ENCODE measurements at regions not wholly inside any gene's neighbourhood (a gene's known extent, or its start where the extent isn't known, plus 50 kb on each side); places are given as distances from the start of the nearest gene placed in this dataset.

DNA sequence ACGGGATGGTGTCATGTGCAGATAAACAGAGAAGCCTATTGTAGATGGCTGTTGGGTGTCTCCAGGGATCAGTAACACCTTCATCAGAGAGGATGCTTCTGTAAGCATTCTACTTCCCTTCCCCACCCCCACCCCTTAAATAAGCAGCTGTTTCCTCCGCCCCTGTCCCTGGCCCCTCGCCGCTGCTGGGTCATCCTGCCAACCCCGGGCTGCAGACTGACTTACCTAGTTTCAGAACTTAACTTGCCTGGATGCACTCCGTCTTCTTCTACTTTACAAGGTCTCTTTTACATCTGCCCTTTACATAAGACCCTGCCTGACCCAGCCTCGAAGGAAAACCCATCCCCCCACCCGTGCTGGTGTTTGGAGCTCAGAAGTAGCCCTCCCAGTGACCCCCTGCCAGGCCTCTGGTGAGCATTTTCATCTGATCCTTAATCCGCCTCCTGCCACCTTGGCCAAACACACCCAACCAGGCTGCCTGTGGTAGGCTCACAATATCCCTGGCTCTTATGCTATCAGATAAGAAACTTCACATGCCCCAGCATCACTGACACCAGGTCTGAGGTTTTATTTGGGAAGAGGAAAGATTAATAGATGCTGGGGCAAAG, 103.0 kb upstream of the HES1 start:
- Histone ChIP-seq H3K9ac (ENCODE audit: low read length) (no peak overlapping the region), H3K36me3 (ENCODE audit: insufficient read depth, low read length) (no peaks in the 10 kb centered on the region), H3K27me3 (ENCODE audit: insufficient read depth, low read depth, low read length) (no peaks in the 10 kb centered on the region), H3K4me2 (ENCODE audit: low read length) (no peak overlapping the region), H2AFZ (ENCODE audit: low read depth, low read length) (no peak overlapping the region), H3K27ac (ENCODE audit: low read length) (no peak overlapping the region), H3K9me2 (ENCODE audit: insufficient read depth, low read length) (no peaks in the 10 kb centered on the region), H3F3A (ENCODE audit: insufficient read depth, low read length, poor library complexity, severe bottlenecking) (no peaks in the 10 kb centered on the region), H3K9me3 (ENCODE audit: low read length) (no peaks in the 10 kb centered on the region), H3K4me3 (ENCODE audit: low read length) (no peak overlapping the region), H4K20me1 (ENCODE audit: insufficient read depth) (no peaks in the 10 kb centered on the region), H3K79me2 (replicated peaks; ENCODE audit: insufficient read depth, low read length) (no peaks in the 10 kb centered on the region)
- no peak for TF ChIP-seq EP300 (conservative IDR thresholded peaks at IDR 0.05; ENCODE audit: poor library complexity, severe bottlenecking)

DNA sequence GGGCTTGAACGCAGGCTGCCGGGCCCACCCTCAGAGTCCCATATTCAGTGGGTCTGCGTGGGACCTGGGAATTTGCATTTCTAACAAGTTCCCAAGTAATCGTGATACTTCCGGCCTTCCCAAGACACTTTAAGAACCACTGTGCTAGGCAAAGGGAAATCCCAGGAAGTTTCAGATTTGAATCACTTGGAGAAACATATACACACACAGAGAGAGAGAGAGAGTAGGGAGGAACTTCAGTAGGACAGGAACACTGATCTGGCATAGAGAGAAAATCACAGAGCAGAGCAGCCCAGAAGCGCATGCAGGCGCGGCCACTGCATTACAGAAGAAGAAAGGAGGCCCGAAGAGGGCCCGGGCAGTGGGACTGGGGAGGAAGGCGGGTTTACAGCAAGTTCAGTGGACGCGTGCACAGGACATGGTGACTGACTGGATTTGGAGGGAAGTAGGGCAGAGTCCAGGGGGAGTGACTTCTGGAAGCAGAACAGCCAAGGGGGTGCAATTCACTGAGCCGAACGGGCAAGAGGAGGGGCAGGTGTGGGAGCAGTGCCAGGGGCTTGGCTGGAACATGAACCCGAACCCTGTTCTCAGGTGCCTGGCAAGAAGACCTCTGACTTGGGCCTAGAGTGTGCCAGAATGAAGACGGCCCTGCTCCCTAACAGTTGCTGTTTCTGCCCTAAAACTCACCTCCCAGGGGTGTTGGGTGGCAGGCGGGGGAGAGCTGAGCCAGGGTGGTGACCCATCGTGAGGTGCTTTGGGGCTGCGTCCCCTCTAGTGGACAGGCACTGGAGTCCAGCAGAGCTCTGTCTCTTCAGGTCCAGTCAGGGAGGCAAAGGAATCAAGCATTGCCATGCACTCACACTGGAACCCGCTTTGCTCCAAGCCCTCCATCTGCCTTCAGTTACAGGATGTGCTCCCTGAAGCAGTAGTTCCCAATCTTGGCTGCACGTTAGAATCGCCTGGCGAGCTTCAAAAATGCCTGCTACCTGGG, 101.3 kb upstream of the HES1 start:
- H3K9ac ChIP-seq (ENCODE audit: low read length), result no peak overlapping the region
- H3K36me3 ChIP-seq (ENCODE audit: insufficient read depth, low read length), result no peaks in the 10 kb centered on the region
- no peaks in the 10 kb centered on the region for H4K20me1 ChIP-seq (ENCODE audit: insufficient read depth)

DNA sequence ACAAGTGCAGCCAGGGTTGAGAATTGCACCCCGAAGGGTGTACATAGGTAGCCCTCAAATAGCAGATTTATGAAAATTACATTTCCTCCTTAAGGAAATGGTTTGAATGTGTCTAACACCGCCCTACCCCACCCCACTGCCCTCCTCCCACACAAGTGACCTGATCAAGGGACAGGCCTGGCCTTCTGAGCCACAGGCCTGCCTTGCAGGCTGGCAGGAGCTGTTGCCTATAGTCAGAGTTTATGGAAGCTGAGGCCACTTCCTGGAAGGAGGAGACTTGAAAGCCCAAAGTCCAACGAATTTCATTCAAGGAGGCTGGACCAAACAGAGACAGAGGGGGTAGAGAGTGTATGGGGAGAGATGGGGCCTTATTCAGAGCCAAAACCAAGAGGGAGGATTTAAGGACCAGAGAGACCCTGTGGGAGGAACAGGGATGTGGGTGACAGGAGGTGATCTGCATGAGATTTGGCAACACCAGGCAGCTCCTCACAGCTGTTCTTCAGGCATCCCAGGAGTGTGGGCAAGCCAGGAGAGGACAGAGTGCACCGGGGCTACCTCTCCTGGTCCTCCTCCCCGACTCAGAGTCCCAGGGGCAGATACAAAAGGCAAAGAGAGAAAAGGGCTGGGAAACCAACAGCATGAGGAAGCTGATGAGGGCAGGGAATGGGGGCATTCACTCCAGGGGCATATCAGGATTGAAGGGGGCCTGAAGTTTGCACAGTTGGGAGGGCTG, 100.4 kb upstream of the HES1 start:
- Histone ChIP-seq H3K4me2 (ENCODE audit: low read length) (no peak overlapping the region), H3K4me3 (ENCODE audit: low read length) (no peak overlapping the region), H4K20me1 (ENCODE audit: insufficient read depth) (no peaks in the 10 kb centered on the region), H3K9ac (ENCODE audit: low read length) (no peak overlapping the region), H3K9me3 (ENCODE audit: low read length) (no peaks in the 10 kb centered on the region), H3K9me2 (ENCODE audit: insufficient read depth, low read length) (no peaks in the 10 kb centered on the region), H2AFZ (ENCODE audit: low read depth, low read length) (no peak overlapping the region), H3K79me2 (replicated peaks; ENCODE audit: insufficient read depth, low read length) (no peaks in the 10 kb centered on the region), H3K27me3 (ENCODE audit: insufficient read depth, low read depth, low read length) (no peaks in the 10 kb centered on the region), H3K36me3 (ENCODE audit: insufficient read depth, low read length) (no peaks in the 10 kb centered on the region), H3F3A (ENCODE audit: insufficient read depth, low read length, poor library complexity, severe bottlenecking) (no peaks in the 10 kb centered on the region), H3K27ac (ENCODE audit: low read length) (no peak overlapping the region)
- TF ChIP-seq, protein P1, sequence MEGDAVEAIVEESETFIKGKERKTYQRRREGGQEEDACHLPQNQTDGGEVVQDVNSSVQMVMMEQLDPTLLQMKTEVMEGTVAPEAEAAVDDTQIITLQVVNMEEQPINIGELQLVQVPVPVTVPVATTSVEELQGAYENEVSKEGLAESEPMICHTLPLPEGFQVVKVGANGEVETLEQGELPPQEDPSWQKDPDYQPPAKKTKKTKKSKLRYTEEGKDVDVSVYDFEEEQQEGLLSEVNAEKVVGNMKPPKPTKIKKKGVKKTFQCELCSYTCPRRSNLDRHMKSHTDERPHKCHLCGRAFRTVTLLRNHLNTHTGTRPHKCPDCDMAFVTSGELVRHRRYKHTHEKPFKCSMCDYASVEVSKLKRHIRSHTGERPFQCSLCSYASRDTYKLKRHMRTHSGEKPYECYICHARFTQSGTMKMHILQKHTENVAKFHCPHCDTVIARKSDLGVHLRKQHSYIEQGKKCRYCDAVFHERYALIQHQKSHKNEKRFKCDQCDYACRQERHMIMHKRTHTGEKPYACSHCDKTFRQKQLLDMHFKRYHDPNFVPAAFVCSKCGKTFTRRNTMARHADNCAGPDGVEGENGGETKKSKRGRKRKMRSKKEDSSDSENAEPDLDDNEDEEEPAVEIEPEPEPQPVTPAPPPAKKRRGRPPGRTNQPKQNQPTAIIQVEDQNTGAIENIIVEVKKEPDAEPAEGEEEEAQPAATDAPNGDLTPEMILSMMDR (IDR thresholded peaks at IDR 0.05; ENCODE audit: poor library complexity, severe bottlenecking), result no peak
- TF ChIP-seq MXI1 (conservative IDR thresholded peaks at IDR 0.05; ENCODE audit: poor library complexity, severe bottlenecking), result no peak
- TF ChIP-seq TAF1 (IDR thresholded peaks at IDR 0.05; ENCODE audit: low read depth), result no peak
- TF ChIP-seq, protein P2, sequence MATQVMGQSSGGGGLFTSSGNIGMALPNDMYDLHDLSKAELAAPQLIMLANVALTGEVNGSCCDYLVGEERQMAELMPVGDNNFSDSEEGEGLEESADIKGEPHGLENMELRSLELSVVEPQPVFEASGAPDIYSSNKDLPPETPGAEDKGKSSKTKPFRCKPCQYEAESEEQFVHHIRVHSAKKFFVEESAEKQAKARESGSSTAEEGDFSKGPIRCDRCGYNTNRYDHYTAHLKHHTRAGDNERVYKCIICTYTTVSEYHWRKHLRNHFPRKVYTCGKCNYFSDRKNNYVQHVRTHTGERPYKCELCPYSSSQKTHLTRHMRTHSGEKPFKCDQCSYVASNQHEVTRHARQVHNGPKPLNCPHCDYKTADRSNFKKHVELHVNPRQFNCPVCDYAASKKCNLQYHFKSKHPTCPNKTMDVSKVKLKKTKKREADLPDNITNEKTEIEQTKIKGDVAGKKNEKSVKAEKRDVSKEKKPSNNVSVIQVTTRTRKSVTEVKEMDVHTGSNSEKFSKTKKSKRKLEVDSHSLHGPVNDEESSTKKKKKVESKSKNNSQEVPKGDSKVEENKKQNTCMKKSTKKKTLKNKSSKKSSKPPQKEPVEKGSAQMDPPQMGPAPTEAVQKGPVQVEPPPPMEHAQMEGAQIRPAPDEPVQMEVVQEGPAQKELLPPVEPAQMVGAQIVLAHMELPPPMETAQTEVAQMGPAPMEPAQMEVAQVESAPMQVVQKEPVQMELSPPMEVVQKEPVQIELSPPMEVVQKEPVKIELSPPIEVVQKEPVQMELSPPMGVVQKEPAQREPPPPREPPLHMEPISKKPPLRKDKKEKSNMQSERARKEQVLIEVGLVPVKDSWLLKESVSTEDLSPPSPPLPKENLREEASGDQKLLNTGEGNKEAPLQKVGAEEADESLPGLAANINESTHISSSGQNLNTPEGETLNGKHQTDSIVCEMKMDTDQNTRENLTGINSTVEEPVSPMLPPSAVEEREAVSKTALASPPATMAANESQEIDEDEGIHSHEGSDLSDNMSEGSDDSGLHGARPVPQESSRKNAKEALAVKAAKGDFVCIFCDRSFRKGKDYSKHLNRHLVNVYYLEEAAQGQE (IDR thresholded peaks at IDR 0.05; ENCODE audit: borderline replicate concordance), result no peak
- TF ChIP-seq RAD21 (conservative IDR thresholded peaks at IDR 0.05), result no peak

More for the DNA sequence above, 101.3 kb upstream of the HES1 start:
- H3K4me3 ChIP-seq (ENCODE audit: low read length), result no peak overlapping the region
- H3K27ac ChIP-seq (ENCODE audit: low read length), result no peak overlapping the region
- no peak for TF ChIP-seq EP300 (conservative IDR thresholded peaks at IDR 0.05; ENCODE audit: poor library complexity, severe bottlenecking)
- no peak for TF ChIP-seq RAD21 (conservative IDR thresholded peaks at IDR 0.05)
- no peak for TF ChIP-seq EZH2 (IDR thresholded peaks at IDR 0.05; ENCODE audit: borderline replicate concordance, insufficient read depth, low read length, poor library complexity, severe bottlenecking)
- TF ChIP-seq MXI1 (conservative IDR thresholded peaks at IDR 0.05; ENCODE audit: poor library complexity, severe bottlenecking), result no peak
- no peak overlapping the region for H3K4me2 ChIP-seq (ENCODE audit: low read length)
- no peak overlapping the region for H2AFZ ChIP-seq (ENCODE audit: low read depth, low read length)
- no peaks in the 10 kb centered on the region for H3K9me2 ChIP-seq (ENCODE audit: insufficient read depth, low read length)
- H3K27me3 ChIP-seq (ENCODE audit: insufficient read depth, low read depth, low read length), result no peaks in the 10 kb centered on the region
- no peaks in the 10 kb centered on the region for H3F3A ChIP-seq (ENCODE audit: insufficient read depth, low read length, poor library complexity, severe bottlenecking)
- H3K9me3 ChIP-seq (ENCODE audit: low read length), result no peaks in the 10 kb centered on the region
- no peaks in the 10 kb centered on the region for H3K79me2 ChIP-seq (replicated peaks; ENCODE audit: insufficient read depth, low read length)

Data from neural cell (in vitro differentiated cells).